SK-N-SH treated with all-trans-retinoic acid at 6 μM for 48 hours (cell line): ENCODE measurements at regions not wholly inside any gene's neighbourhood (a gene's known extent, or its start where the extent isn't known, plus 50 kb on each side); places are given as distances from the start of the nearest gene placed in this dataset.
"Not testable (repeated sequence)": the region's sequence is repeated elsewhere in the genome, so short reads cannot be mapped to it uniquely, and the experiment has no call there.

Experiments used
- ATAC-seq: fragments of 200-7000 bp; cut with Tn5 transposase; 3 replicates; pipeline ENCODE4 v1.9.1; 2020; ENCODE audit warnings: mild to moderate bottlenecking, moderate library complexity
- ARNTL ChIP-seq: fragments of 450-650 bp; formaldehyde crosslinking; IDR thresholded peaks from 2 replicates; pipeline ENCODE4 v1.5.0; 2020; ENCODE audit warnings: low read depth, mild to moderate bottlenecking, moderate library complexity, borderline replicate concordance
- CREB5 ChIP-seq: fragments of 250-450 bp; sonication (Bioruptor Pico); IDR thresholded peaks from 2 replicates; pipeline ENCODE4 v1.5.1; 2020; ENCODE audit warnings: low read depth, mild to moderate bottlenecking, moderate library complexity
- CSDC2 ChIP-seq: fragments of 250-450 bp; sonication (Bioruptor Pico); IDR thresholded peaks from 2 replicates; pipeline ENCODE4 v1.5.0; 2020; ENCODE audit warnings: mild to moderate bottlenecking, moderate library complexity
- ESRRG ChIP-seq: fragments of 250-450 bp; sonication (Bioruptor Pico); IDR thresholded peaks from 2 replicates; pipeline ENCODE4 v1.6.1; 2021; ENCODE audit warnings: mild to moderate bottlenecking
- GLIS3 ChIP-seq: fragments of 250-450 bp; sonication (Bioruptor Pico); IDR thresholded peaks from 2 replicates; pipeline ENCODE4 v1.5.0; 2020; ENCODE audit warnings: mild to moderate bottlenecking, moderate library complexity
- ISL1 ChIP-seq: fragments of 250-450 bp; sonication (Bioruptor Pico); IDR thresholded peaks from 2 replicates; pipeline ENCODE4 v2.1.2; 2022; ENCODE audit warnings: mild to moderate bottlenecking, moderate library complexity
- OSR1 ChIP-seq: fragments of 250-450 bp; sonication (Bioruptor Pico); IDR thresholded peaks from 2 replicates; pipeline ENCODE4 v1.8.0; 2022; ENCODE audit warnings: moderate library complexity, mild to moderate bottlenecking, inconsistent platforms
- PPARA ChIP-seq: fragments of 250-450 bp; sonication (Bioruptor Pico); IDR thresholded peaks from 2 replicates; pipeline ENCODE4 v1.5.0; 2020; ENCODE audit warnings: mild to moderate bottlenecking, borderline replicate concordance
- RARB ChIP-seq: fragments of 250-450 bp; sonication (Bioruptor Pico); IDR thresholded peaks from 2 replicates; pipeline ENCODE4 v1.8.0; 2021; ENCODE audit warnings: mild to moderate bottlenecking, moderate library complexity
- SNAI2 ChIP-seq: fragments of 250-450 bp; sonication (Bioruptor Pico); IDR thresholded peaks from 2 replicates; pipeline ENCODE4 v1.5.0; 2020; ENCODE audit warnings: mild to moderate bottlenecking, moderate library complexity
- TCF4 ChIP-seq: fragments of 250-450 bp; sonication (Bioruptor Pico); IDR thresholded peaks from 2 replicates; pipeline ENCODE4 v1.8.0; 2021; ENCODE audit warnings: mild to moderate bottlenecking, moderate library complexity, borderline replicate concordance
- TOX ChIP-seq: fragments of 250-450 bp; sonication (Bioruptor Pico); IDR thresholded peaks from 2 replicates; pipeline ENCODE4 v1.8.0; 2021; ENCODE audit warnings: mild to moderate bottlenecking, moderate library complexity, borderline replicate concordance
- TSHZ2 ChIP-seq: fragments of 250-450 bp; sonication (Bioruptor Pico); IDR thresholded peaks from 2 replicates; pipeline ENCODE4 v1.5.0; 2020; ENCODE audit warnings: mild to moderate bottlenecking, moderate library complexity
- ZC3H10 ChIP-seq: fragments of 250-450 bp; sonication (Bioruptor Pico); IDR thresholded peaks from 2 replicates; pipeline ENCODE4 v1.5.1; 2021; ENCODE audit warnings: mild to moderate bottlenecking, moderate library complexity
- ZFP3 ChIP-seq: fragments of 250-450 bp; sonication (Bioruptor Pico); IDR thresholded peaks from 2 replicates; pipeline ENCODE4 v1.5.0; 2020; ENCODE audit warnings: mild to moderate bottlenecking, moderate library complexity
- ZNF70 ChIP-seq: fragments of 450-650 bp; formaldehyde crosslinking; IDR thresholded peaks from 2 replicates; pipeline ENCODE4 v1.5.0; 2020; ENCODE audit warnings: mild to moderate bottlenecking, moderate library complexity
- ZNF8 ChIP-seq: fragments of 450-650 bp; formaldehyde crosslinking; IDR thresholded peaks from 2 replicates; pipeline ENCODE4 v1.5.0; 2020; ENCODE audit warnings: mild to moderate bottlenecking, moderate library complexity
- TF ChIP-seq, protein P1 (sequence below): fragments of 250-450 bp; sonication (Bioruptor Pico); IDR thresholded peaks from 2 replicates; pipeline ENCODE4 v1.8.0; 2021; ENCODE audit warnings: low read depth, mild to moderate bottlenecking, moderate library complexity, borderline replicate concordance
- TF ChIP-seq, protein P2 (sequence below): fragments of 250-450 bp; sonication (Bioruptor Pico); IDR thresholded peaks from 2 replicates; pipeline ENCODE4 v1.5.1; 2021; ENCODE audit warnings: mild to moderate bottlenecking, moderate library complexity

DNA sequence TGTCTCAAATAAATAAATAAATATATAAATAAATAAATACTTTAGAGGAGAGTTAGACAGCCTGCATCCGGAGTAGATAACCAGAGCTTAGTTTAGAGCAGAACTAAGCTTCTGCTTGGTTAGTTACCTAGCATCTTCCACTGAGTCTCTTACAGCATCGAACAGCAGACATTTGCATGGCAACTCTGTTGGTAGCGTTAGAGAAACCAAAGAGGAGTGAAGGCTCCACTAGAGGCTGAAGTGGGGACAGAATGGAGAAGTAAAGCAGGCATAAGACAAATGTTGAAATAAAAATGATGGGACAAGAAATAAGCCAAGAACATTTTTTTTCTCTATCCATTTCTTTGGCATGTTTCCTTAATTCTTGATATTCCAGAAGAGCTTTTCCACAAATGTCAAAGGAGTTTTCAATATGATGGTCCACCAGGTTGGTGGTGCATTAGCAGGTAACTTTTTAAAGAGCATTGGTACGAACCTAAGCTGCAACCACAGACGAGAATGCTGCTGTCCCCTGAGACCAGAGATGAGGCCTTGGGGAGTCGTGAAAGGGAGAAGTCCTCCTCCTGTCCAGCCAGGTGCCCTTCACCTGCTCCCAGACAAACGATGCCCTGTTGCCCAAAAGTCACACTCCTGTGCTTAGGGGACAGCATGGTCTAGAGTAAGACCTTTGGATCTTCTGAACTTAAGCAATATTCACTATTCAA lies 438.3 kb downstream of the DIRAS2 start:
- TF ChIP-seq CREB5 (CRISPR knock-in tag) (no peak), SNAI2 (CRISPR knock-in tag) (no peak), ZNF70 (no peak), GLIS3 (CRISPR knock-in tag) (no peak), CSDC2 (CRISPR knock-in tag) (no peak), PPARA (CRISPR knock-in tag) (no peak)
- TF ChIP-seq, protein P1, sequence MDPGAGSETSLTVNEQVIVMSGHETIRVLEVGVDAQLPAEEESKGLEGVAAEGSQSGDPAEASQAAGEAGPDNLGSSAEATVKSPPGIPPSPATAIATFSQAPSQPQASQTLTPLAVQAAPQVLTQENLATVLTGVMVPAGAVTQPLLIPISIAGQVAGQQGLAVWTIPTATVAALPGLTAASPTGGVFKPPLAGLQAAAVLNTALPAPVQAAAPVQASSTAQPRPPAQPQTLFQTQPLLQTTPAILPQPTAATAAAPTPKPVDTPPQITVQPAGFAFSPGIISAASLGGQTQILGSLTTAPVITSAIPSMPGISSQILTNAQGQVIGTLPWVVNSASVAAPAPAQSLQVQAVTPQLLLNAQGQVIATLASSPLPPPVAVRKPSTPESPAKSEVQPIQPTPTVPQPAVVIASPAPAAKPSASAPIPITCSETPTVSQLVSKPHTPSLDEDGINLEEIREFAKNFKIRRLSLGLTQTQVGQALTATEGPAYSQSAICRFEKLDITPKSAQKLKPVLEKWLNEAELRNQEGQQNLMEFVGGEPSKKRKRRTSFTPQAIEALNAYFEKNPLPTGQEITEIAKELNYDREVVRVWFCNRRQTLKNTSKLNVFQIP (CRISPR knock-in tag): no peak
- TF ChIP-seq, all 23 proteins: peak for 0
- no peak for ATAC-seq

GRCh38 chr9:90213045-90213444 lies 429.6 kb downstream of the DIRAS2 start:
- not testable (repeated sequence) for ATAC-seq

GRCh38 chr9:90219548-90220118 lies 423.0 kb downstream of the DIRAS2 start:
- no peak for ATAC-seq
- TF ChIP-seq TOX (CRISPR knock-in tag) (no peak), ARNTL (no peak), TSHZ2 (CRISPR knock-in tag) (no peak), ZNF8 (CRISPR knock-in tag) (no peak)

DNA sequence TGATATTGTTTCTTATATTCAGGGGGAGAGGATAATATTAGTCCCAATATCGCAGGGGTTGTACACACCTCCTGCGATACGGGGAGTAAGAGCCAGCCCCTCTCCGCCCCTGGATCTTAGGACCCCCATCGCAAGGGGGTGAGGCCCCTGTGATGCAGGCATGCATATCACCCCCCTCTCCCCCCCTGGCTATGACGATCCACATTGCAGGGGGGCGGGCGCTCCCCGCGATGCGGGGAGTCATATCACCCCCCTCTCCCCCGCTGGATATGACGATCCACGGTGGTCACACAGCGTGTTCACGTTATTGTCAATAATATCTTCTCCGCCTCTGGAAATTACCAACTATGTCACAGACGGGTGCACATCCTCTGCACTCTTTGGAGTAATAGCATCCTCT lies 420.7 kb downstream of the DIRAS2 start:
- ATAC-seq: not testable (repeated sequence)

DNA sequence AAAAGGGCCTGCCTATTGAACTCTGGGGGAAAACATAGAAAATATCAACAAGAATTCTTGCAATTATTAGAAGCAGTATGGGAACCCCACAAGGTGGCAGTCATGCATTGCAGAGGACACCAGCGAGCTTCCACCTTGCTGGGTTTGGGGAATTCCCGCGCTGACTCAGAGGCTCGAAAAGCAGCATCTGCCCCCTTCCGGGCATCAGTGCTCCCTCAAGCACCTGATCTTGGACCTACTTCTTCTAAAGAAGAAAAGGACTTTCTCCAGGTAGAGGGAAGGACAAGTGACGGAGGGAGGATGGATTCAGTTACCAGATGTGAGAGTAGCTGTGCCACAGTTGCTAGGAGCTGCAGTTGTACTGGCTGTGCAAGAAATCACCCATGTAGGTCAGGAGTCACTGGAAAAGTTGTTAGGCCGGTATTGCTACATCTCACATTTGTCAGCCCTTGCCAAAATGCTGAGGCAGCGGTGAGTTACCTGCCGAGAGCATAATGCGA lies 415.7 kb downstream of the DIRAS2 start:
- ATAC-seq: not testable (repeated sequence)

DNA sequence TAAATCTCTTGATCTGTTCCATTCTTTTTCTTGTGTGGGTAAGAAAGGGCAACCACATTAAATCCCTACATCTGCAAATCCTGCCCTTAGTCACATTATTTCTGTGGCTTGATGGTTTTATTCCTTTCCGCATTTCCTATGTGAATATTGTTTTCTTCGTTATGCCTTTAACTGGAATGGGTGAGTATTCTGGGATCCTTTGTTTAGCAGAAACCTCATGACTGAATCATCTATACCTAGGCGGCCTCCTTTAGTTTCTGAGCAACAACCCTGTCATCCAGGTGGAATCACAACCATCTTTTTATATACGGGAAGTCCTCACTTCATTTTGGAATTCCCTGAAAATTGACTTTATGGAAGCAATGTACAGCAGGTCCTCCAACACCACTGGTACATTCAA lies 409.5 kb downstream of the DIRAS2 start:
- not testable (repeated sequence) for ATAC-seq

DNA sequence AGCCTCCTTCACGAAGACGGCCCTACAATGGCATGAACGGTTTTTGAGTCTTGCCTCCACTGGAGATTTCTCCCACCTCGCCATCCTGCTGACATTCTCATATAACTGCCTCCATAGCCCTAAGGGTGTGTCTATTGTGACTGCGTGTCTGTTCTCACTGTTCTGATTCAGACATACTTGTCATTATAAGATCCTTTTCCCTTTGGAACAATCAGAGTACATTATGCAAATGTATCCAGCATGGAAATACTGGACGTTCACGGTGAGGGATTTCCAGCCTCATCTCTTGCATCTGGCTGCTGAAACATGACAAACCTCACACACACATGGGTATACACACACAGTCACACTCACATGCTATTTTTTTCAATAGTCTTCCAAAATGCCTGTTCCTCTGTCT lies 402.1 kb downstream of the DIRAS2 start:
- ATAC-seq: no peak
- no peak for TF ChIP-seq ISL1 (CRISPR knock-in tag)
- no peak for TF ChIP-seq CSDC2 (CRISPR knock-in tag)
- TF ChIP-seq TCF4 (CRISPR knock-in tag): no peak
- no peak for TF ChIP-seq ZNF70
- TF ChIP-seq PPARA (CRISPR knock-in tag): no peak
- no peak for TF ChIP-seq TSHZ2 (CRISPR knock-in tag)
- TF ChIP-seq ZFP3: no peak
- no peak for TF ChIP-seq ZNF8 (CRISPR knock-in tag)
- TF ChIP-seq OSR1 (CRISPR knock-in tag): no peak
- TF ChIP-seq RARB (CRISPR knock-in tag): no peak
- no peak for TF ChIP-seq ZC3H10
- no peak for TF ChIP-seq GLIS3 (CRISPR knock-in tag)
- TF ChIP-seq, protein P2, sequence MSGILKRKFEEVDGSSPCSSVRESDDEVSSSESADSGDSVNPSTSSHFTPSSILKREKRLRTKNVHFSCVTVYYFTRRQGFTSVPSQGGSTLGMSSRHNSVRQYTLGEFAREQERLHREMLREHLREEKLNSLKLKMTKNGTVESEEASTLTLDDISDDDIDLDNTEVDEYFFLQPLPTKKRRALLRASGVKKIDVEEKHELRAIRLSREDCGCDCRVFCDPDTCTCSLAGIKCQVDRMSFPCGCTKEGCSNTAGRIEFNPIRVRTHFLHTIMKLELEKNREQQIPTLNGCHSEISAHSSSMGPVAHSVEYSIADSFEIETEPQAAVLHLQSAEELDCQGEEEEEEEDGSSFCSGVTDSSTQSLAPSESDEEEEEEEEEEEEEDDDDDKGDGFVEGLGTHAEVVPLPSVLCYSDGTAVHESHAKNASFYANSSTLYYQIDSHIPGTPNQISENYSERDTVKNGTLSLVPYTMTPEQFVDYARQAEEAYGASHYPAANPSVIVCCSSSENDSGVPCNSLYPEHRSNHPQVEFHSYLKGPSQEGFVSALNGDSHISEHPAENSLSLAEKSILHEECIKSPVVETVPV (CRISPR knock-in tag): no peak
- TF ChIP-seq ESRRG (CRISPR knock-in tag): no peak
- no peak for TF ChIP-seq ARNTL
